ENCODE measurements at regions not wholly inside any gene's neighbourhood (a gene's known extent, or its start where the extent isn't known, plus 50 kb on each side); places are given as distances from the start of the nearest gene placed in this dataset.

DNA sequence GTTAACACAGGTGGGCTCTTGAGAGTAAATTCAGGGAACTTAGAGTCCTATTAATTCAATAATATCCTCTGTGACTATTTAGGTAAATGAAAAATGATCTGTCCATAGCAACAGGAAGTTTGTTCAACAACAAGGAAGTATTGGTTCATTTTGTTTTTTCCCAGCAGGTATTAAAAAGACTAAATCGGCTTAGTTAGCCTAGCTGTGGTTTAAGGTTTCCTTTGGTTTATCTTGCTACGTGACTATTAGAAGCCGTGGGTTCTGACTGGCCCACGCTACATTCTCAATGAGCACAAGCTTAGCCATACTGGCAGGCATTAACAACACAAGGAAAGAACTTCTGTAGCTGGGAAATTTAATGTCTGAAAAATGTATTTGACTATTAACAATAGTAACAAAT lies 168.8 kb upstream of the HS3ST1 start:
- TF ChIP-seq, protein P1, sequence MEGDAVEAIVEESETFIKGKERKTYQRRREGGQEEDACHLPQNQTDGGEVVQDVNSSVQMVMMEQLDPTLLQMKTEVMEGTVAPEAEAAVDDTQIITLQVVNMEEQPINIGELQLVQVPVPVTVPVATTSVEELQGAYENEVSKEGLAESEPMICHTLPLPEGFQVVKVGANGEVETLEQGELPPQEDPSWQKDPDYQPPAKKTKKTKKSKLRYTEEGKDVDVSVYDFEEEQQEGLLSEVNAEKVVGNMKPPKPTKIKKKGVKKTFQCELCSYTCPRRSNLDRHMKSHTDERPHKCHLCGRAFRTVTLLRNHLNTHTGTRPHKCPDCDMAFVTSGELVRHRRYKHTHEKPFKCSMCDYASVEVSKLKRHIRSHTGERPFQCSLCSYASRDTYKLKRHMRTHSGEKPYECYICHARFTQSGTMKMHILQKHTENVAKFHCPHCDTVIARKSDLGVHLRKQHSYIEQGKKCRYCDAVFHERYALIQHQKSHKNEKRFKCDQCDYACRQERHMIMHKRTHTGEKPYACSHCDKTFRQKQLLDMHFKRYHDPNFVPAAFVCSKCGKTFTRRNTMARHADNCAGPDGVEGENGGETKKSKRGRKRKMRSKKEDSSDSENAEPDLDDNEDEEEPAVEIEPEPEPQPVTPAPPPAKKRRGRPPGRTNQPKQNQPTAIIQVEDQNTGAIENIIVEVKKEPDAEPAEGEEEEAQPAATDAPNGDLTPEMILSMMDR (IDR thresholded peaks at IDR 0.05; ENCODE audit: low read depth, low read length), result no peak
- peak; percentile 43 for DNase-seq
- Histone ChIP-seq H3K27me3 (ENCODE audit: insufficient read depth, low read depth, severe bottlenecking) (no peaks in the 10 kb centered on the region), H3K9me3 (ENCODE audit: severe bottlenecking) (no peaks in the 10 kb centered on the region), H3K4me3 (ENCODE audit: low read depth, low read length) (no peak overlapping the region), H3K27ac (no peak overlapping the region), H3K36me3 (no peaks in the 10 kb centered on the region)

DNA sequence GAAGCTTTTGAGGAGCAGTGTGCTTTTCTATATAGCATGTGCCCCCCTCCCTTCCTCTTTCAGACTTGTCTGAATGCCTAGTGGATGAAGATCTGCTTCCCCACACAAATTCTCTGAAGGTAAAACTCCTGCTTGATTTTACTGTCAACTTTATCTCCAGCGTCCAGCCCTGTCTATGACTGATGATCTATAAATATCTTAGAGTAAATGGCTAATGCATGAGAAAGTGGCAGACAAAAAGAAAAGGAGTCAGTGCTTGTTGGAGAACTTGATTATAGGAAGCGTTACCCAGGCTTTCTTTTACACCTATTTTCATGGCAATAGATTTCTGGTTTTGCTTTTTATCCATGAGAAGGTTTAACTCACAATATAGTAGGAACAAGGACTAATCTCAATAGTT lies 168.3 kb upstream of the HS3ST1 start:
- no peak for DNase-seq
- no peak overlapping the region for H3K27ac ChIP-seq
- H3K36me3 ChIP-seq, result no peaks in the 10 kb centered on the region
- no peaks in the 10 kb centered on the region for H3K27me3 ChIP-seq (ENCODE audit: insufficient read depth, low read depth, severe bottlenecking)
- H3K9me3 ChIP-seq (ENCODE audit: severe bottlenecking), result no peaks in the 10 kb centered on the region
- no peak overlapping the region for H3K4me3 ChIP-seq (ENCODE audit: low read depth, low read length)
- TF ChIP-seq, protein P1 (IDR thresholded peaks at IDR 0.05; ENCODE audit: low read depth, low read length), result no peak

DNA sequence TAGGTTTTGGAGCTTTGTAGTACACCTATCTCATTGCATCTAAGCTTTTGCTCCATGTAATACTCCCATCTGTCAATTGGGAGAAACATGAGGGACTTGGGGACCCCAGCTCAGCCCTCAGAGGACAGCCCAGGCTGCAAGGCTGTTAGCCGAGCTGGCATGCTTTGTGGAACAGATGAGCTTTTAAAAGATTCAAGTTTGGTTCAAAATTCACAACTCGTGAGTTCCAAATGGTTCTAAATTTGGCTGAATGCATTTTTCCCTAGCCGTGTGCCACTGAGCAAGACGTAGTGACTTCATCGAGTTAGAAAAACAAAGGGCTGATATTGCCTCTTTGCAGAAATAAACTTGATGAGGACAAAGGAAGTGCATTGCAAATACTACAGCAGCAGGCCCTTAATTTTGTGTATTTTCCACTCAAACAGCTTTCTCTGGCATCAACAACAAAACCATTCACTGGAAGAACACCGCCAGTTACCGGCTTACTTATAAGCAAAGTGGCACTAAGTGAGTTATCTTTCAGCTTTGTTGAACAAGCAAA lies 165.0 kb upstream of the HS3ST1 start:
- Histone ChIP-seq H3K36me3 (no peaks in the 10 kb centered on the region), H3K9me3 (ENCODE audit: severe bottlenecking) (no peaks in the 10 kb centered on the region), H3K4me3 (ENCODE audit: low read depth, low read length) (no peak overlapping the region), H3K27me3 (ENCODE audit: insufficient read depth, low read depth, severe bottlenecking) (no peaks in the 10 kb centered on the region), H3K27ac (no peak overlapping the region)
- no peak for DNase-seq
- TF ChIP-seq, protein P1 (IDR thresholded peaks at IDR 0.05; ENCODE audit: low read depth, low read length), result no peak

DNA sequence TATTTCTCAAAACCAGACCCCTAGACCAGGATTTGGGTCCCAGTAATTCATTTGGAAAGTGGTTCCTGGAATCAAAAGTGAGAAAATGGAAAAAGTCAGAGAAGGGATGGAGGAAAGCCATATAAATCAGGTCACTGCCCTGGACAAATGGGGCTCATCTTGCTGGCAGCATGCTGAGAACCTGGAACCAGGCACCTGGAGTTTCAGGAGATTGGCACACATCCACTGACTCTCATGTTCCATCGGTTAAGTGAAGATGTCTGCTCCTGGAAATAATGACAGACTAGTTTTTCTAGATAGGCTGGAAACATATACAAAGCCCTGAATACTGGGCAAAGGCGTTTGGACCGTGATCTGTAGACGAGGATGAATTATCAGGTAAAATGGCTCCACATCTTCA lies 163.6 kb upstream of the HS3ST1 start:
- no peak overlapping the region for H3K4me3 ChIP-seq (ENCODE audit: low read depth, low read length)
- DNase-seq, result no peak
- TF ChIP-seq, protein P1 (IDR thresholded peaks at IDR 0.05; ENCODE audit: low read depth, low read length), result no peak
- H3K27me3 ChIP-seq (ENCODE audit: insufficient read depth, low read depth, severe bottlenecking), result no peaks in the 10 kb centered on the region
- no peak overlapping the region for H3K27ac ChIP-seq
- H3K9me3 ChIP-seq (ENCODE audit: severe bottlenecking), result no peaks in the 10 kb centered on the region
- no peaks in the 10 kb centered on the region for H3K36me3 ChIP-seq

DNA sequence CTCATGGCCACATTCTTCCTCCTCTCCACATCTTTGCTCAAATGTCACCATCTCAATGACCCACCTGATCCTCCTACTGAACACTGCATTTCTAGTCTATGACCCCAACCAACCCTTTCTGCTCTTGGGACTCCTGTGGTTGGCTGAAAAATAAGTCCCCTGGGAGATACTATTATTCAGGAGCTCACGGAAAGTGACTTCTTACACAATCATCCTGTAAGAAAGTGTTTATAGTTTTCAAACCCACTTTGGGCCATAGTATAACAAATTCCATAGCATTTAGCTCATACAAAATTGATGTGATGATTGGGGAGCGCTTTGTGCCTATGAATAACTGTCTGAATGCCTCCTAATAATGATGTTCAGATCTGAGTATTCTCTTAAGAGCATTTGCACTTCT lies 161.4 kb upstream of the HS3ST1 start:
- Histone ChIP-seq H3K36me3 (no peaks in the 10 kb centered on the region), H3K4me3 (ENCODE audit: low read depth, low read length) (no peak overlapping the region), H3K27ac (no peak overlapping the region), H3K9me3 (ENCODE audit: severe bottlenecking) (no peaks in the 10 kb centered on the region), H3K27me3 (ENCODE audit: insufficient read depth, low read depth, severe bottlenecking) (no peaks in the 10 kb centered on the region)
- DNase-seq, result no peak
- TF ChIP-seq, protein P1 (IDR thresholded peaks at IDR 0.05; ENCODE audit: low read depth, low read length), result no peak

DNA sequence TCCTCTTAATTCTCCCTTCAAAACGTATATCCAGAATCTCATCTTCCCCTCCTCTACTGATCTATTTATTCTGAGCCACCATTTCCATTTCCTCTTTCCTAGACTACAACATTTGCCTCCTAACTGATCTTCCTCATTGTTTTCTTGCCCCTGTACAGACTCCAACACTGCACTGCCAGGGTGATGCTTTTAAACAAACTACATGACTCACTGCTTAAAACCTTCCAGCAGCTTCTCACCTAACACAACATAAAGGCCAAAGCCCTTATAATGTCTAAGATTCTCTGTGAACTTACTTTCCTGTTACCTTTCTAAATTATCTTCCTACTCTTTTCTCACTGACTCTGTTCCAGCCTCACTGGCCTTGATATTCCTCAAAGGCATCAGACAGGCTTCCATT lies 161.0 kb upstream of the HS3ST1 start:
- H3K9me3 ChIP-seq (ENCODE audit: severe bottlenecking), result no peaks in the 10 kb centered on the region
- TF ChIP-seq, protein P1 (IDR thresholded peaks at IDR 0.05; ENCODE audit: low read depth, low read length), result no peak

More for the DNA sequence above, 161.0 kb upstream of the HS3ST1 start:
- Histone ChIP-seq H3K27ac (no peak overlapping the region), H3K27me3 (ENCODE audit: insufficient read depth, low read depth, severe bottlenecking) (no peaks in the 10 kb centered on the region), H3K4me3 (ENCODE audit: low read depth, low read length) (no peak overlapping the region), H3K36me3 (no peaks in the 10 kb centered on the region)
- DNase-seq, result no peak
